Panc1 (cell line): ENCODE measurements at regions not wholly inside any gene's neighbourhood (a gene's known extent, or its start where the extent isn't known, plus 50 kb on each side); places are given as distances from the start of the nearest gene placed in this dataset.

ENCODE experiments used
- CTCF ChIP-seq: fragments of 450-650 bp; IDR thresholded peaks from 2 replicates; pipeline ENCODE4 v1.5.1; 2017; ENCODE audit warnings: mild to moderate bottlenecking
- REST ChIP-seq, 2 experiments: IDR thresholded peaks; 2 replicates each; pipeline ENCODE4 v1.6.1; 2011 to 2012; ENCODE audit warnings: low read depth in 2 of 2, control low read depth in 1 of 2, low read length in 1 of 2, mild to moderate bottlenecking in 1 of 2, moderate library complexity in 1 of 2; ENCODE audit not compliant: insufficient read depth in 1 of 2

GRCh38 chr1:30817548-30817947, 60.0 kb upstream of the LAPTM5 start:
- TF ChIP-seq CTCF (no peak), REST (IDR thresholded peaks at IDR 0.05; ENCODE audit: insufficient read depth in 1 of 2, low read depth in 2 of 2, low read length in 1 of 2) (no peak)
